H1 (cell line): ENCODE measurements at regions not wholly inside any gene's neighbourhood (a gene's known extent, or its start where the extent isn't known, plus 50 kb on each side); places are given as distances from the start of the nearest gene placed in this dataset.

Source experiments
- CTCF ChIA-PET: fragments of 300-600 bp; sonication (Branson Sonifier 250); formaldehyde crosslinking; loops from one replicate; lab custom pipeline; 2021; ENCODE audit not compliant: partially characterized antibody; lab: Charles Lee
- POLR2A ChIA-PET: fragments of 300-600 bp; sonication (Branson Sonifier 250); formaldehyde crosslinking; loops from one replicate; lab custom pipeline; 2021; ENCODE audit warnings: inconsistent platforms; ENCODE audit not compliant: partially characterized antibody; lab: Charles Lee
- DNase-seq, 2 experiments: peaks; one replicate each; pipeline versions ENCODE4 v3.0.0 to v3.0.0-alpha.2; 2010 to 2022; ENCODE audit warnings: low spot score in 2 of 2, low read depth in 1 of 2, mixed read lengths in 1 of 2
- FAIRE-seq: peaks from 2 replicates; lab custom pipeline; 2011; peaks lifted over from hg19 to GRCh38; lab: Jason Lieb, UNC
- H2AFZ ChIP-seq: 2 replicates; pipeline ENCODE4 v1.8.1; 2012; ENCODE audit warnings: low read length, inconsistent platforms
- H2AK5ac ChIP-seq: 2 replicates; pipeline ENCODE4 v1.6.1; 2013; ENCODE audit warnings: low read depth, low read length
- H2BK120ac ChIP-seq: replicated peaks from 2 replicates; pipeline ENCODE3; 2013; ENCODE audit warnings: low read depth, low read length, inconsistent platforms
- H2BK12ac ChIP-seq: 2 replicates; pipeline ENCODE4 v1.6.1; 2013; ENCODE audit warnings: low read depth, low read length
- H2BK15ac ChIP-seq: 2 replicates; pipeline ENCODE4 v1.6.1; 2013; ENCODE audit warnings: low read length
- H2BK20ac ChIP-seq: 2 replicates; pipeline ENCODE4 v1.6.1; 2013; ENCODE audit warnings: low read length
- H2BK5ac ChIP-seq: 2 replicates; pipeline ENCODE4 v1.6.1; 2013; ENCODE audit warnings: low read depth, low read length
- H3K14ac ChIP-seq: 2 replicates; pipeline ENCODE4 v1.6.1; 2013; ENCODE audit warnings: inconsistent platforms; ENCODE audit not compliant: insufficient read length
- H3K18ac ChIP-seq: 2 replicates; pipeline ENCODE4 v1.6.1; 2013; ENCODE audit warnings: low read length; ENCODE audit errors: extremely low read depth
- H3K23ac ChIP-seq: 2 replicates; pipeline ENCODE4 v1.6.1; 2013; ENCODE audit warnings: inconsistent platforms; ENCODE audit not compliant: insufficient read length
- H3K23me2 ChIP-seq: 2 replicates; pipeline ENCODE4 v1.6.1; 2013; ENCODE audit warnings: low read depth, low read length
- H3K27ac ChIP-seq: 2 replicates; pipeline ENCODE4 v1.6.1; 2011; ENCODE audit warnings: low read depth, low read length, inconsistent platforms
- H3K27me3 ChIP-seq, 4 experiments: replicated peaks in 1 of 4; 1 replicate in 1 of 4; 2 replicates in 3 of 4; pipeline versions ENCODE4 v1.6.1 to v1.8.1; 2011 to 2013; ENCODE audit warnings: low read length in 3 of 4, mild to moderate bottlenecking in 3 of 4, inconsistent platforms in 2 of 4, mixed read lengths in 2 of 4, moderate library complexity in 1 of 4; ENCODE audit not compliant: control insufficient read depth in 3 of 4, insufficient read depth in 3 of 4; ENCODE audit errors: extremely low read depth in 1 of 4
- H3K36me3 ChIP-seq, 4 experiments: 2 replicates each; pipeline versions ENCODE4 v1.6.1 to v1.8.1; 2011 to 2013; ENCODE audit warnings: mild to moderate bottlenecking in 4 of 4, low read length in 3 of 4, moderate library complexity in 2 of 4, control low read depth in 1 of 4, inconsistent platforms in 1 of 4; ENCODE audit not compliant: insufficient read depth in 4 of 4, control insufficient read depth in 2 of 4
- H3K4ac ChIP-seq: replicated peaks from 2 replicates; pipeline ENCODE3; 2013; ENCODE audit warnings: low read length, low read depth, mixed read lengths, inconsistent platforms; ENCODE audit not compliant: insufficient read length
- H3K4me1 ChIP-seq, 4 experiments: replicated peaks in 1 of 4; 1 replicate in 1 of 4; 2 replicates in 3 of 4; pipeline versions ENCODE4 v1.6.1 to v1.8.1; 2011 to 2013; ENCODE audit warnings: low read length in 3 of 4, inconsistent platforms in 2 of 4, mixed read lengths in 1 of 4; ENCODE audit not compliant: insufficient read depth in 4 of 4, control insufficient read depth in 3 of 4
- H3K4me2 ChIP-seq, 2 experiments: 2 replicates each; pipeline versions ENCODE4 v1.6.1 to v1.8.1; 2011 to 2013; ENCODE audit warnings: low read depth in 2 of 2, low read length in 2 of 2, control low read depth in 1 of 2, inconsistent platforms in 1 of 2, mild to moderate bottlenecking in 1 of 2; ENCODE audit not compliant: insufficient read depth in 1 of 2
- H3K4me3 ChIP-seq, 4 experiments: fragments of 200-600, 300-600 bp in 1 of 4; sonication (generic), shearing (Covaris generic), sonication (Bioruptor Twin) in 1 of 4; 2 replicates each; pipeline versions ENCODE4 v1.5.1 to v1.8.1; 2011 to 2016; ENCODE audit warnings: low read length in 4 of 4, low read depth in 3 of 4, control low read depth in 2 of 4, inconsistent platforms in 2 of 4, mild to moderate bottlenecking in 2 of 4, mixed read lengths in 1 of 4, moderate library complexity in 1 of 4; ENCODE audit not compliant: insufficient read depth in 2 of 4; ENCODE audit errors: extremely low read depth in 1 of 4
- H3K56ac ChIP-seq: replicated peaks from 2 replicates; pipeline ENCODE3; 2013; ENCODE audit warnings: low read depth, mild to moderate bottlenecking, mixed read lengths, low read length, inconsistent platforms; ENCODE audit not compliant: insufficient read length
- H3K79me1 ChIP-seq: 2 replicates; pipeline ENCODE4 v1.6.1; 2013; ENCODE audit warnings: low read depth, low read length, control low read depth
- H3K79me2 ChIP-seq, 2 experiments: 2 replicates each; pipeline versions ENCODE4 v1.6.1 to v1.8.1; 2012 to 2013; ENCODE audit warnings: low read length in 2 of 2, mild to moderate bottlenecking in 2 of 2, inconsistent platforms in 1 of 2; ENCODE audit not compliant: insufficient read depth in 2 of 2, control insufficient read depth in 1 of 2
- H3K9ac ChIP-seq, 4 experiments: replicated peaks in 1 of 4; 1 replicate in 1 of 4; 2 replicates in 3 of 4; pipeline versions ENCODE4 v1.6.1 to v1.8.1; 2011 to 2013; ENCODE audit warnings: low read depth in 3 of 4, low read length in 3 of 4, control low read depth in 2 of 4, mild to moderate bottlenecking in 2 of 4, moderate library complexity in 2 of 4, inconsistent platforms in 1 of 4; ENCODE audit errors: extremely low read depth in 1 of 4
- H3K9me3 ChIP-seq, 2 experiments: 2 replicates each; pipeline versions ENCODE4 v1.6.1 to v1.8.1; 2012 to 2013; ENCODE audit warnings: mild to moderate bottlenecking in 2 of 2, moderate library complexity in 2 of 2, control low read depth in 1 of 2, inconsistent platforms in 1 of 2, low read depth in 1 of 2, low read length in 1 of 2, mixed read lengths in 1 of 2; ENCODE audit not compliant: insufficient read depth in 2 of 2
- H4K20me1 ChIP-seq, 2 experiments: replicated peaks in 1 of 2; 2 replicates each; pipeline versions ENCODE3 to v1.8.1; 2011 to 2013; ENCODE audit warnings: inconsistent platforms in 2 of 2, low read length in 2 of 2, mild to moderate bottlenecking in 1 of 2; ENCODE audit not compliant: insufficient read depth in 2 of 2, control insufficient read depth in 1 of 2
- H4K5ac ChIP-seq: 2 replicates; pipeline ENCODE4 v1.6.1; 2013; ENCODE audit warnings: low read length, low read depth, mixed read lengths, inconsistent platforms; ENCODE audit not compliant: insufficient read length
- H4K8ac ChIP-seq: 2 replicates; pipeline ENCODE4 v1.8.0; 2013; ENCODE audit warnings: mild to moderate bottlenecking, moderate library complexity, low read length, inconsistent platforms; ENCODE audit not compliant: insufficient read depth; ENCODE audit errors: extremely low read depth
- H4K91ac ChIP-seq: replicated peaks from 2 replicates; pipeline ENCODE3; 2013; ENCODE audit warnings: low read length, mixed read lengths, inconsistent platforms; ENCODE audit not compliant: insufficient read length
- KDM4A ChIP-seq: IDR thresholded peaks from one replicate; pipeline ENCODE4 v1.7.1; 2012; ENCODE audit warnings: low read depth, mild to moderate bottlenecking, moderate library complexity, low read length, inconsistent platforms; ENCODE audit not compliant: severe bottlenecking
- NRF1 ChIP-seq: IDR thresholded peaks from 2 replicates; pipeline ENCODE4 v1.6.1; 2011; ENCODE audit warnings: mild to moderate bottlenecking, low read depth, low read length, improper control_type of control experiment
- WGBS, 2 experiments: shearing (Covaris generic) in 1 of 2; methylation state at CpG; one replicate each; pipeline versions ENCODE4 v1.1.6 to v1.1.7; 2013 to 2015; ENCODE audit warnings: low lambda C conversion rate in 2 of 2, mixed read lengths in 2 of 2, inconsistent platforms in 1 of 2, low coverage in 1 of 2, missing lambda C conversion rate in 1 of 2; ENCODE audit not compliant: insufficient replicate concordance in 2 of 2, insufficient coverage in 1 of 2, insufficient read length in 1 of 2; ENCODE audit errors: extremely low coverage in 1 of 2, missing lambda C conversion rate in 1 of 2; 5-methylcytosine and 5-hydroxymethylcytosine counted together

- Histone ChIP-seq H4K5ac (no peak overlapping the region), H3K79me2 (no peaks in the 10 kb centered on the region), H2BK120ac (no peak overlapping the region), H3K4me2 (no peak overlapping the region), H2BK12ac (no peak overlapping the region), H3K79me1 (no peaks in the 10 kb centered on the region), H2BK5ac (no peak overlapping the region), H4K91ac (no peak overlapping the region), H3K9ac (no peak overlapping the region), H3K18ac (no peak overlapping the region), H3K9me3 (0 out of 4 replicates have a peak, but pooled peaks cover 0 to 2% of the 10 kb centered on the region in 2 experiments), H3K4me3 (no peak overlapping the region), H2BK15ac (no peak overlapping the region), H2AK5ac (no peak overlapping the region), H3K4ac (no peak overlapping the region), H3K27me3 (no peaks in the 10 kb centered on the region), H3K14ac (no peak overlapping the region), H3K23me2 (no peaks in the 10 kb centered on the region), H3K36me3 (no peaks in the 10 kb centered on the region), H2AFZ (no peak overlapping the region), H4K20me1 (no peaks in the 10 kb centered on the region), H3K56ac (no peak overlapping the region), H3K23ac (no peak overlapping the region), H2BK20ac (no peak overlapping the region), H3K27ac (no peak overlapping the region), H3K4me1 (no peaks in the 10 kb centered on the region), H4K8ac (no peak overlapping the region)
- no peak for FAIRE-seq
- CTCF ChIA-PET: no interaction called here
- TF ChIP-seq KDM4A (no peak), NRF1 (no peak)
- WGBS, 2 experiments: 94% methylated on average over 1 of the region's 1 CpG; no CpG with 5 or more reads in 1 of the 2 experiments
- DNase-seq: no peak
- POLR2A ChIA-PET: no interaction called here
Measured at GRCh38 chr10:130775311-130775710, 536.2 kb downstream of the TCERG1L start.
